Choroid plexus epithelial cell (primary cell): ENCODE measurements at regions not wholly inside any gene's neighbourhood (a gene's known extent, or its start where the extent isn't known, plus 50 kb on each side); places are given as distances from the start of the nearest gene placed in this dataset.

Experiments used
- DNase-seq: peaks from one replicate; pipeline ENCODE4 v3.0.0-alpha.2; 2010; ENCODE audit warnings: low read depth
- H3K4me3 ChIP-seq: 2 replicates; pipeline ENCODE4 v1.5.1; 2011; ENCODE audit warnings: low read depth, mild to moderate bottlenecking, control low read depth, low read length, moderate library complexity
- CTCF ChIP-seq: conservative IDR thresholded peaks from 2 replicates; pipeline ENCODE4 v1.5.1; 2011; ENCODE audit warnings: low read depth, mild to moderate bottlenecking, control low read depth, inconsistent platforms, low read length, moderate library complexity

DNA sequence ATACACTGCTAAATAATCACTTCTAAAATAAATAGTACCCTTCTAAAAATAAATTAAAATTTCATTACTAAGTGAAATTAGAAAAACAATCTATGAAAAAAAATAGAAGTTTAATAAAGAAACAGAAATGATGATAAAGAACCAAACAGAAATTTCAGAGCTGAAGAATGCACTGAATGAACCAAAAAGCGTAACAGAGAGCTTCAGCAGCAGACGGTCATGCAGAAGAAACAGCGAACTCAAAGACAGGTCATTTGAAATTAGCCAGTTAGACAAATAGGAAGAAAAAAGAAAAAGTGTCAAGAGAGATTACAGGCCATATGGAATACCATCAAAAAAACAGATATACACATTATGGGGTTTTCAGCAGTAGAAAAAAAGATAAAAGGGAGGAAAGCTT, 706.7 kb downstream of the TBC1D32 start:
- TF ChIP-seq CTCF: no peak
- no peak overlapping the region for H3K4me3 ChIP-seq
- no peak for DNase-seq

- no peak overlapping the region for H3K4me3 ChIP-seq
- no peak for DNase-seq
- TF ChIP-seq CTCF: no peak
These were observed 712.1 kb downstream of the TBC1D32 start for GRCh38 chr6:120622127-120622631.

DNA sequence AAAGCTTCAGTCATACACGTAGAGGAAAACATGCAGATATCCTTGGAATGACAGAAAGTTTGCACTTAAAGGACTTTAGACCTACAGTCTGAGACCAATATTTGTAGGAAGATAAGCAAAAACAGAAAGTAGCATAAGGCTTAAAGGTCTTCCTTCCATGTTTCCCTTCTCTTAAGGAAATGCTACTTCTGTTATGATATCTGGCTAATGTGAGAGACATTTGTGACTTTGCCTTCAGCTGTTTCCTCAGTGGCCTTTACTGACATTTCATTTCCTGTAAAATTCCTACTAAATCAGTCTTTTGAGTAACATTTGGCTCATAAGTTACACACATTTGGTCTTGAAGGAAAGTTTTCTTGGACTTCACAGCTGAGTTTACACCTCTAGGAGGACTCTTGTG, 713.4 kb downstream of the TBC1D32 start:
- H3K4me3 ChIP-seq: no peak overlapping the region
- TF ChIP-seq CTCF: no peak
- DNase-seq: no peak

GRCh38 chr6:120615238-120615637, 719.0 kb downstream of the TBC1D32 start:
- no peak for DNase-seq
- no peak for TF ChIP-seq CTCF

GRCh38 chr6:120614723-120615122, 719.6 kb downstream of the TBC1D32 start:
- H3K4me3 ChIP-seq: no peak overlapping the region
- no peak for TF ChIP-seq CTCF
- DNase-seq: no peak

More at GRCh38 chr6:120615238-120615637, 719.0 kb downstream of the TBC1D32 start:
- H3K4me3 ChIP-seq: no peak overlapping the region

DNA sequence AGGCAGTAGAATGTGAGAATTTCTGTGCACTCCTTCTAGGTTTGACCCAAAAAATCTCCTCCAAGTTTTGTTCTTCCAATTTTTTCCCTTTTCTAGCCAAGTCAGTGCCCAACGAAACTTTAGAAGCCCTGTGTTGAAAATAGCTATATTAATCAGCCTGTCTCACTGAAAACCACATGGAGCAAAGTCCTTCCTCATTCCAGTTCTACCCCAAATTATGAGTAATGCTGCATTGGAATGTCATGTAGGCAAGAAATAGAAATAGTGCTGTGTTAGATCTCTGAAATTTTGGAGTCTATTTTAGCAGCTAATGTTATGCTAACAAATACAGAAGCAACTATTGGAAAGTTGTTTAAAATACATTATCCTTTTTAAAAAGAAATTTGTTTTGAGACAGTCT, 725.5 kb downstream of the TBC1D32 start:
- no peak for TF ChIP-seq CTCF
- DNase-seq: peak; percentile 1
- no peak overlapping the region for H3K4me3 ChIP-seq

DNA sequence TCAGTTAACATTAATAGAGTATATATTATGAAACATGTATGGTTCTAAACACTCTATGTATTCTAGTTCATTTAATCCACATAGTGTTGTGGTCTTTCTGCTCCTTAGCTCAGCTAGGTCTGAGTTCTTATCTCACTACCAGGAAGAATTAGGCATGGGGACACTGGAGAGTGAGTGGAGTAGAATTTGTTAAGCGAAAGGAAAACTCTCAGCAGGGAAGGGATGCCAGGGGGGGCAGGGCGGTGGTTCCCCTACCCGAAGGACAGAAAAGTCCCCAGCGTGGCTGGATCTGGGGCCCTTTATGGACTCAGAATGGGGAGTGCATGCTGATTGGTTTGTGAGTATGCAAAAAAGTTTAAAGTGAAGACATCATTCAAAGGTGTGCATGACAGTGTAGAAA, 727.5 kb downstream of the TBC1D32 start:
- no peak for TF ChIP-seq CTCF
- no peak overlapping the region for H3K4me3 ChIP-seq
- DNase-seq: no peak
